HG02870 (cell line): ENCODE measurements at regions not wholly inside any gene's neighbourhood (a gene's known extent, or its start where the extent isn't known, plus 50 kb on each side); places are given as distances from the start of the nearest gene placed in this dataset.
"Not testable (repeated sequence)": the region's sequence is repeated elsewhere in the genome, so short reads cannot be mapped to it uniquely, and the experiment has no call there.

Experiments used
- ATAC-seq: cut with Tn5 transposase; IDR thresholded peaks from one replicate; pipeline ENCODE4 v1.9.1; 2021; ENCODE audit warnings: mild to moderate bottlenecking, moderate library complexity; ENCODE audit not compliant: unreplicated experiment

- no peak for ATAC-seq
Observed at GRCh38 chr9:119697996-119698395, 328.8 kb upstream of the BRINP1 start.

GRCh38 chr9:119689879-119690278 is 320.6 kb upstream of the BRINP1 start:
- no peak for ATAC-seq

GRCh38 chr9:119688547-119688946 is 319.3 kb upstream of the BRINP1 start:
- no peak for ATAC-seq

- ATAC-seq: no peak
Observed at GRCh38 chr9:119677811-119678505, 308.7 kb upstream of the BRINP1 start.

GRCh38 chr9:119675951-119676350 is 306.7 kb upstream of the BRINP1 start:
- ATAC-seq: no peak

GRCh38 chr9:119672763-119673162 is 303.5 kb upstream of the BRINP1 start:
- ATAC-seq: not testable (repeated sequence)

- no peak for ATAC-seq
Observed at GRCh38 chr9:119667916-119668315, 298.7 kb upstream of the BRINP1 start.

- no peak for ATAC-seq
Observed at GRCh38 chr9:119667163-119667562, 297.9 kb upstream of the BRINP1 start.

GRCh38 chr9:119662329-119662728 is 293.1 kb upstream of the BRINP1 start:
- ATAC-seq: no peak

GRCh38 chr9:119652931-119653330 is 283.7 kb upstream of the BRINP1 start:
- ATAC-seq: no peak

GRCh38 chr9:119649205-119649604 is 280.0 kb upstream of the BRINP1 start:
- ATAC-seq: no peak

- no peak for ATAC-seq
Observed at GRCh38 chr9:119639287-119639955, 270.2 kb upstream of the BRINP1 start.

GRCh38 chr9:119634006-119634405 is 264.8 kb upstream of the BRINP1 start:
- no peak for ATAC-seq

GRCh38 chr9:119611565-119611964 is 242.3 kb upstream of the BRINP1 start:
- ATAC-seq: no peak

- ATAC-seq: no peak
Observed at GRCh38 chr9:119609277-119609971, 240.2 kb upstream of the BRINP1 start.

- ATAC-seq: no peak
Observed at GRCh38 chr9:119601632-119602031, 232.4 kb upstream of the BRINP1 start.

GRCh38 chr9:119597499-119597898 is 228.3 kb upstream of the BRINP1 start:
- ATAC-seq: no peak

GRCh38 chr9:119596703-119597102 is 227.5 kb upstream of the BRINP1 start:
- no peak for ATAC-seq

- no peak for ATAC-seq
Observed at GRCh38 chr9:119588874-119589744, 219.9 kb upstream of the BRINP1 start.

- ATAC-seq: no peak
Observed at GRCh38 chr9:119577881-119578280, 208.6 kb upstream of the BRINP1 start.

- no peak for ATAC-seq
Observed at GRCh38 chr9:119559986-119560385, 190.8 kb upstream of the BRINP1 start.
